ENCODE measurements at regions not wholly inside any gene's neighbourhood (a gene's known extent, or its start where the extent isn't known, plus 50 kb on each side); places are given as distances from the start of the nearest gene placed in this dataset.

- DNase-seq (ENCODE audit: low spot score), result no peak
These were observed 927.5 kb upstream of the SLIT2 start for GRCh38 chr4:19324184-19324583.

GRCh38 chr4:19319607-19320006 is 932.1 kb upstream of the SLIT2 start:
- DNase-seq (ENCODE audit: low spot score), result no peak

GRCh38 chr4:19317377-19317776 is 934.3 kb upstream of the SLIT2 start:
- no peak for DNase-seq (ENCODE audit: low spot score)

GRCh38 chr4:19314116-19314515 is 937.6 kb upstream of the SLIT2 start:
- DNase-seq (ENCODE audit: low spot score), result no peak

GRCh38 chr4:19309378-19309777 is 942.3 kb upstream of the SLIT2 start:
- DNase-seq (ENCODE audit: low spot score), result no peak

GRCh38 chr4:19304028-19304427 is 947.7 kb upstream of the SLIT2 start:
- no peak for DNase-seq (ENCODE audit: low spot score)

- DNase-seq (ENCODE audit: low spot score), result no peak
These were observed 950.2 kb upstream of the SLIT2 start for GRCh38 chr4:19301527-19301926.

- DNase-seq (ENCODE audit: low spot score), result no peak
These were observed 951.5 kb upstream of the SLIT2 start for GRCh38 chr4:19300213-19300612.

GRCh38 chr4:19298998-19299397 is 952.7 kb upstream of the SLIT2 start:
- DNase-seq (ENCODE audit: low spot score), result no peak

GRCh38 chr4:19293781-19294180 is 957.9 kb upstream of the SLIT2 start:
- no peak for DNase-seq (ENCODE audit: low spot score)

- DNase-seq (ENCODE audit: low spot score), result no peak
These were observed 958.6 kb upstream of the SLIT2 start for GRCh38 chr4:19293080-19293479.

- no peak for DNase-seq (ENCODE audit: low spot score)
These were observed 964.8 kb upstream of the SLIT2 start for GRCh38 chr4:19286924-19287323.

GRCh38 chr4:19285146-19285545 is 966.6 kb upstream of the SLIT2 start:
- no peak for DNase-seq (ENCODE audit: low spot score)

GRCh38 chr4:19278665-19279064 is 973.0 kb upstream of the SLIT2 start:
- no peak for DNase-seq (ENCODE audit: low spot score)

GRCh38 chr4:19266566-19266965 is 985.1 kb upstream of the SLIT2 start:
- no peak for DNase-seq (ENCODE audit: low spot score)

- no peak for DNase-seq (ENCODE audit: low spot score)
These were observed 989.2 kb upstream of the SLIT2 start for GRCh38 chr4:19262467-19262866.

- no peak for DNase-seq (ENCODE audit: low spot score)
These were observed 991.4 kb upstream of the SLIT2 start for GRCh38 chr4:19260346-19260745.

GRCh38 chr4:19259920-19260319 is 991.8 kb upstream of the SLIT2 start:
- DNase-seq (ENCODE audit: low spot score), result no peak

GRCh38 chr4:19256823-19257222 is 994.9 kb upstream of the SLIT2 start:
- DNase-seq (ENCODE audit: low spot score), result no peak

GRCh38 chr4:19254486-19254885 is 997.2 kb upstream of the SLIT2 start:
- DNase-seq (ENCODE audit: low spot score), result no peak

- DNase-seq (ENCODE audit: low spot score), result no peak
These were observed 1003.7 kb upstream of the SLIT2 start for GRCh38 chr4:19248023-19248422.

GRCh38 chr4:19241895-19242294 is 1009.8 kb upstream of the SLIT2 start:
- DNase-seq (ENCODE audit: low spot score), result no peak

GRCh38 chr4:19239565-19239964 is 1012.1 kb upstream of the SLIT2 start:
- DNase-seq (ENCODE audit: low spot score), result no peak

- DNase-seq (ENCODE audit: low spot score), result no peak
These were observed 1015.2 kb upstream of the SLIT2 start for GRCh38 chr4:19236473-19236872.

GRCh38 chr4:19230906-19231545 is 1020.7 kb upstream of the SLIT2 start:
- no peak for DNase-seq (ENCODE audit: low spot score)

Measured in CD4-positive, alpha-beta T cell treated with Interleukin-15 for 4 hours (primary cell).